CD14-positive monocyte (primary cell): ENCODE measurements at regions not wholly inside any gene's neighbourhood (a gene's known extent, or its start where the extent isn't known, plus 50 kb on each side); places are given as distances from the start of the nearest gene placed in this dataset.

Experiments
- DNase-seq, 3 donors: peaks; one replicate each; pipeline ENCODE4 v3.0.0-alpha.2; 2011 to 2022
- H2AFZ ChIP-seq: 2 replicates; pipeline ENCODE4 v1.6.0; 2012; ENCODE audit warnings: mild to moderate bottlenecking, low read depth, low read length, inconsistent platforms; ENCODE audit not compliant: insufficient read depth, poor library complexity, severe bottlenecking
- H3K27ac ChIP-seq, 2 donors: 1 replicate in 1 of 2; 2 replicates in 1 of 2; pipeline ENCODE4 v1.5.1; 2012 to 2013; ENCODE audit warnings: low read length in 2 of 2, control low read depth in 1 of 2, inconsistent platforms in 1 of 2, low read depth in 1 of 2, mild to moderate bottlenecking in 1 of 2
- H3K27me3 ChIP-seq, 2 donors: one replicate each; pipeline versions ENCODE4 v1.6.0 to v1.6.1; 2011 to 2013; ENCODE audit warnings: low read length in 2 of 2; ENCODE audit not compliant: control insufficient read depth in 2 of 2, insufficient read depth in 2 of 2
- H3K36me3 ChIP-seq, 2 donors: replicated peaks in 1 of 2; 1 replicate in 1 of 2; 2 replicates in 1 of 2; pipeline versions ENCODE4 v1.5.1 to v1.6.1; 2012 to 2013; ENCODE audit warnings: low read length in 2 of 2, control low read depth in 1 of 2, inconsistent platforms in 1 of 2, mild to moderate bottlenecking in 1 of 2; ENCODE audit not compliant: insufficient read depth in 2 of 2, control insufficient read depth in 1 of 2
- H3K4me1 ChIP-seq, 2 donors: 1 replicate in 1 of 2; 2 replicates in 1 of 2; pipeline versions ENCODE4 v1.5.1 to v1.6.1; 2012 to 2013; ENCODE audit warnings: low read length in 2 of 2, control low read depth in 1 of 2, inconsistent platforms in 1 of 2, mild to moderate bottlenecking in 1 of 2, moderate library complexity in 1 of 2; ENCODE audit not compliant: insufficient read depth in 2 of 2, control insufficient read depth in 1 of 2
- H3K4me2 ChIP-seq: replicated peaks from 2 replicates; pipeline ENCODE3; 2012; ENCODE audit warnings: low read length, moderate library complexity, mild to moderate bottlenecking; ENCODE audit not compliant: poor library complexity, severe bottlenecking; ENCODE audit errors: extremely low read depth
- H3K4me3 ChIP-seq, 3 experiments: fragments of 200-600 bp in 1 of 3; sonication (generic) in 1 of 3; replicated peaks in 1 of 3; 1 replicate in 2 of 3; 2 replicates in 1 of 3; pipeline ENCODE4 v1.5.1; 2011 to 2013; ENCODE audit warnings: low read length in 3 of 3, mild to moderate bottlenecking in 3 of 3, control low read depth in 2 of 3, low read depth in 2 of 3, inconsistent platforms in 1 of 3, moderate library complexity in 1 of 3
- H3K79me2 ChIP-seq: 2 replicates; pipeline ENCODE4 v1.6.0; 2012; ENCODE audit warnings: mild to moderate bottlenecking, control low read depth, inconsistent platforms, low read length, moderate library complexity; ENCODE audit not compliant: insufficient read depth
- H3K9ac ChIP-seq: 2 replicates; pipeline ENCODE4 v1.6.0; 2017; ENCODE audit warnings: low read length, mild to moderate bottlenecking; ENCODE audit not compliant: insufficient read depth, poor library complexity, severe bottlenecking
- H3K9me3 ChIP-seq, 2 donors: replicated peaks in 1 of 2; 1 replicate in 1 of 2; 2 replicates in 1 of 2; pipeline versions ENCODE4 v1.5.1 to v1.6.1; 2012 to 2013; ENCODE audit warnings: low read length in 2 of 2, control low read depth in 1 of 2; ENCODE audit not compliant: control insufficient read depth in 1 of 2, insufficient read depth in 1 of 2
- H4K20me1 ChIP-seq: 2 replicates; pipeline ENCODE4 v1.6.0; 2012; ENCODE audit warnings: mild to moderate bottlenecking, low read length, control low read depth, moderate library complexity; ENCODE audit not compliant: insufficient read depth
- H3K27ac Mint-ChIP-seq, 7 donors: one replicate each; pipeline ENCODE4 v1.8.0; 2020; ENCODE audit warnings: mild to moderate bottlenecking in 7 of 7, mixed read lengths in 7 of 7, moderate library complexity in 6 of 7, inconsistent platforms in 2 of 7
- H3K27me3 Mint-ChIP-seq, 3 donors: one replicate each; pipeline ENCODE4 v1.8.0; 2021 to 2022; ENCODE audit warnings: low read depth in 3 of 3, mild to moderate bottlenecking in 3 of 3, mixed read lengths in 3 of 3, moderate library complexity in 3 of 3, inconsistent platforms in 1 of 3
- H3K36me3 Mint-ChIP-seq, 2 donors: one replicate each; pipeline ENCODE4 v1.8.0; 2020; ENCODE audit warnings: mixed read lengths in 2 of 2, inconsistent platforms in 1 of 2, mild to moderate bottlenecking in 1 of 2
- H3K4me1 Mint-ChIP-seq: one replicate; pipeline ENCODE4 v1.8.0; 2020; ENCODE audit warnings: mild to moderate bottlenecking, mixed read lengths
- H3K4me3 Mint-ChIP-seq, 2 donors: one replicate each; pipeline ENCODE4 v1.8.0; 2020; ENCODE audit warnings: mild to moderate bottlenecking in 2 of 2, mixed read lengths in 2 of 2, moderate library complexity in 1 of 2
- H3K9me3 Mint-ChIP-seq, 7 donors: one replicate each; pipeline ENCODE4 v1.8.0; 2020 to 2022; ENCODE audit warnings: mixed read lengths in 7 of 7, mild to moderate bottlenecking in 6 of 7, moderate library complexity in 6 of 7, inconsistent platforms in 2 of 7
- CTCF ChIP-seq: fragments of 200-600 bp; IDR thresholded peaks from one replicate; pipeline ENCODE4 v1.8.0; 2022; ENCODE audit warnings: antibody characterized with exemption, mild to moderate bottlenecking
- WGBS: methylation state at CpG from one replicate; pipeline ENCODE4 v1.1.5; 2013; ENCODE audit warnings: missing lambda C conversion rate; ENCODE audit not compliant: insufficient coverage; 5-methylcytosine and 5-hydroxymethylcytosine counted together
- intact Hi-C, 2 donors: fragments of 100-400 bp; cut with micrococcal nuclease; formaldehyde crosslinking; loops; one replicate each; pipeline versions ENCODE4 v1.15.0 to v1.15.1; 2023

- Histone ChIP-seq H3K79me2 (no peaks in the 10 kb centered on the region), H3K4me3 (no peak overlapping the region), H2AFZ (no peak overlapping the region), H3K9ac (no peak overlapping the region), H3K9me3 (no peaks in the 10 kb centered on the region), H3K27me3 (no peaks in the 10 kb centered on the region), H3K36me3 (no peaks in the 10 kb centered on the region), H3K4me2 (no peak overlapping the region), H3K27ac (no peak overlapping the region), H3K4me1 (no peaks in the 10 kb centered on the region), H4K20me1 (no peaks in the 10 kb centered on the region)
- intact Hi-C loops: no loop called here
- peaks cover 0 to 4% (median 2%) of the 10 kb centered on the region in 3 donors for H3K27me3 Mint-ChIP-seq
- H3K36me3 Mint-ChIP-seq: no peaks in the 10 kb centered on the region
- no peak for TF ChIP-seq CTCF
- DNase-seq: no peak
- H3K9me3 Mint-ChIP-seq: peaks cover 0 to 3% (median 0%) of the 10 kb centered on the region in 7 donors
- H3K4me3 Mint-ChIP-seq: no peak overlapping the region
- H3K27ac Mint-ChIP-seq: no peak overlapping the region
- WGBS: no CpG with 5 or more reads among the region's 1 CpG
- no peaks in the 10 kb centered on the region for H3K4me1 Mint-ChIP-seq
Observed at GRCh38 chr11:130553306-130553705, 104.9 kb downstream of the ADAMTS15 start.

GRCh38 chr11:130554241-130555055 is 106.0 kb downstream of the ADAMTS15 start:
- H3K36me3 Mint-ChIP-seq: no peaks in the 10 kb centered on the region
- H3K9ac ChIP-seq: no peak overlapping the region
- WGBS: 90% methylated on average over 6 of the region's 8 CpGs

More at GRCh38 chr11:130554241-130555055, 106.0 kb downstream of the ADAMTS15 start:
- Histone ChIP-seq H3K27ac (no peak overlapping the region), H3K9me3 (no peaks in the 10 kb centered on the region), H3K27me3 (no peaks in the 10 kb centered on the region), H3K4me1 (no peaks in the 10 kb centered on the region), H3K4me2 (no peak overlapping the region), H3K4me3 (no peak overlapping the region), H3K79me2 (no peaks in the 10 kb centered on the region), H2AFZ (no peak overlapping the region), H3K36me3 (no peaks in the 10 kb centered on the region), H4K20me1 (no peaks in the 10 kb centered on the region)
- Mint-ChIP-seq H3K4me1 (no peaks in the 10 kb centered on the region), H3K9me3 (peaks cover 0 to 3% (median 0%) of the 10 kb centered on the region in 7 donors), H3K4me3 (no peak overlapping the region), H3K27ac (peak overlapping the region in 1 of 7 donors; percentile 54), H3K27me3 (peaks cover 1 to 4% (median 2%) of the 10 kb centered on the region in 3 donors)
- intact Hi-C loops: no loop called here
- no peak for TF ChIP-seq CTCF
- DNase-seq: no peak
